H1 (cell line): ENCODE measurements at regions not wholly inside any gene's neighbourhood (a gene's known extent, or its start where the extent isn't known, plus 50 kb on each side); places are given as distances from the start of the nearest gene placed in this dataset.

Source experiments
- CBX5 ChIP-seq: fragments of 300-800, 300-1000 bp; sonication (generic); IDR thresholded peaks from 2 replicates; pipeline ENCODE4 v1.7.1; 2016; ENCODE audit warnings: antibody characterized with exemption, low read length, low read depth
- CHD2 ChIP-seq: IDR thresholded peaks from 2 replicates; pipeline ENCODE4 v1.6.1; 2012; ENCODE audit warnings: low read length, improper control_type of control experiment
- KDM4A ChIP-seq: IDR thresholded peaks from one replicate; pipeline ENCODE4 v1.7.1; 2012; ENCODE audit warnings: low read depth, mild to moderate bottlenecking, moderate library complexity, low read length, inconsistent platforms; ENCODE audit not compliant: severe bottlenecking
- RNF2 ChIP-seq: fragments of 200-900, 300-1000 bp; sonication (generic); IDR thresholded peaks from 2 replicates; pipeline ENCODE4 v1.7.1; 2016; ENCODE audit warnings: borderline replicate concordance, low read depth, mild to moderate bottlenecking, antibody characterized with exemption, low read length; ENCODE audit not compliant: poor library complexity, severe bottlenecking; ENCODE audit errors: missing control alignments
- RXRA ChIP-seq: IDR thresholded peaks from 2 replicates; pipeline ENCODE4 v1.6.1; 2011; ENCODE audit warnings: low read depth, mild to moderate bottlenecking, low read length, moderate library complexity; ENCODE audit not compliant: insufficient read depth
- TF ChIP-seq, protein P1 (sequence below): IDR thresholded peaks from 2 replicates; pipeline ENCODE4 v1.6.1; 2011; ENCODE audit warnings: low read length, improper control_type of control experiment

DNA sequence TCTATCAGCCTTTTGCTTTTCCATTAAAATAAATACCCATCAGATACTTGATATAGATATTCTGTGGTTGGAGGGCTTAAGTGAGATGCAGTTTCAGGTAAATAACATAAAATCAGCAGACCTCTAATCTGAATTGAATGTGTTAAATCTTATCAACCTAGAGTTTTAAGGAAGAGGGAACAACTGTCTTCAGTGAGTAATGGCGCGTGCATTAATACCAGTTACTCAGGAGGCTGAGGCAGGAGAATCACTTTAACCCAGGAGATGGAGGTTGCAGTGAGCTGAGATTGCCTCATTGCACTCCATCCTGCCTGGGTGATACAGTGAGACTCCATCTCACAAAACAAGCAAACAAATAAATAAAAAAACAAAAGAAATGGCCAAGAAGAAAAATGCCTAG, 54.3 kb downstream of the FAT4 start (continued):
- TF ChIP-seq KDM4A (no peak), CHD2 (no peak), RXRA (no peak), RNF2 (no peak), CBX5 (no peak)
- TF ChIP-seq, protein P1, sequence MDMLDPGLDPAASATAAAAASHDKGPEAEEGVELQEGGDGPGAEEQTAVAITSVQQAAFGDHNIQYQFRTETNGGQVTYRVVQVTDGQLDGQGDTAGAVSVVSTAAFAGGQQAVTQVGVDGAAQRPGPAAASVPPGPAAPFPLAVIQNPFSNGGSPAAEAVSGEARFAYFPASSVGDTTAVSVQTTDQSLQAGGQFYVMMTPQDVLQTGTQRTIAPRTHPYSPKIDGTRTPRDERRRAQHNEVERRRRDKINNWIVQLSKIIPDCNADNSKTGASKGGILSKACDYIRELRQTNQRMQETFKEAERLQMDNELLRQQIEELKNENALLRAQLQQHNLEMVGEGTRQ, result no peak
